ENCODE measurements at regions not wholly inside any gene's neighbourhood (a gene's known extent, or its start where the extent isn't known, plus 50 kb on each side); places are given as distances from the start of the nearest gene placed in this dataset.

- no peak for DNase-seq (ENCODE audit: low read depth, low spot score)
Measured at GRCh38 chr20:40393197-40394079, 295.6 kb downstream of the MAFB start.

- no peak for DNase-seq (ENCODE audit: low read depth, low spot score)
Measured at GRCh38 chr20:40390654-40391053, 298.4 kb downstream of the MAFB start.

DNA sequence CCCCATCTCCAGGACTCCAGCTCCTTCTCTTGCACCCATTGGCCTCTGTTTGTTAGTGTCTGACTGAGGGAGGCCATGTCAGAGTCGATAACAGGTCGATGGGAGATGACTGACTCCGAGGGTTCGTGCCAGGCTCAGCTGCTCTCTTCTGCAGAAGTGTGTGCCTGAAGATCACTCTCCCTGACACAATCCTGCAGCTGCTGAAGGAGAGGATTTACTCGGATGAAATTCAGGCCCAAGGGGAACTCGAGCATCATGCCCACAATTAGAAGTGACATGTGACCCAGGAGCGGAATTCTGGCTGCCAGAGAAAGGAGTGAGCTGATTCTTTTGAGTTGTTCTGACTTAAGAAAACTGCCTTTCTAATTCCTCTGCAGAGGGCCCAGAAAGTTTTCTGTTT is 318.2 kb downstream of the MAFB start:
- no peak for DNase-seq (ENCODE audit: low read depth, low spot score)

DNA sequence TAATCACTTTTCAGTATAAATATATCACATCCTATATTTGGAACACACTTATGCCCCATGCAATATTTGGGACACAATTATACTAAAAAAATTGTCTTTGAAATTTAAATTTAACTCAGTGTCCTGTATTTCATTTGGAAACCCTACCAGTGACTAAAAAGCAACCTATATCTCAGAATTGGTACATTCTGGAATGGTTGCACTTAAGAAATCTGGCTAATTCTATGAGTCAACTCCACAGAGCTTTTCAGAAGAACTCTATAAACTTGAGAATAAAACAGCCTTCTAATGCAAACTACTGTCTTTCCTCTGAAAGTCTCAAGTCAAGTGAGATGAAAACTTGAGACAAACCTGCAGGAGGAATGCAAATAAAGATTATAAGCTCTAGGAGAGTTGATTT is 320.2 kb downstream of the MAFB start:
- DNase-seq (ENCODE audit: low read depth, low spot score) = no peak

DNA sequence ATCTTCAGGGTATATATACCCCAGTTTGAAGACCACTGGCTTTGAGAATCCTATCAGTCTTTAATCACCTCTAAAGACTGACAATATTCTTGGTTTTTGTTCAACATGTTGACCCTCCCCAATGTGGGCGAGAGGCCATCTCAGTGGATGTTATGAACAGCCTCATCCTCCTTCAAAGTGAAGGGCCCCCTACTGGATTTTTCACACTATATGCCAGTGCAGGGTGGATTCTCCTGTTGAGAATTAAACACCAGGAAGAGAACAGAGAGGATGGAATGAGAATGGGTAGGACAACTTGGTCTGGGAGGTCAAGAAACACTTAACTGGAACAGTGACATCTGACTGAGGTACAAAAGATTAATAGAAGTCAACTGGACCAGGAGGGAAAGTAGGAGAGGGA is 327.1 kb downstream of the MAFB start:
- DNase-seq (ENCODE audit: low read depth, low spot score) = no peak

DNA sequence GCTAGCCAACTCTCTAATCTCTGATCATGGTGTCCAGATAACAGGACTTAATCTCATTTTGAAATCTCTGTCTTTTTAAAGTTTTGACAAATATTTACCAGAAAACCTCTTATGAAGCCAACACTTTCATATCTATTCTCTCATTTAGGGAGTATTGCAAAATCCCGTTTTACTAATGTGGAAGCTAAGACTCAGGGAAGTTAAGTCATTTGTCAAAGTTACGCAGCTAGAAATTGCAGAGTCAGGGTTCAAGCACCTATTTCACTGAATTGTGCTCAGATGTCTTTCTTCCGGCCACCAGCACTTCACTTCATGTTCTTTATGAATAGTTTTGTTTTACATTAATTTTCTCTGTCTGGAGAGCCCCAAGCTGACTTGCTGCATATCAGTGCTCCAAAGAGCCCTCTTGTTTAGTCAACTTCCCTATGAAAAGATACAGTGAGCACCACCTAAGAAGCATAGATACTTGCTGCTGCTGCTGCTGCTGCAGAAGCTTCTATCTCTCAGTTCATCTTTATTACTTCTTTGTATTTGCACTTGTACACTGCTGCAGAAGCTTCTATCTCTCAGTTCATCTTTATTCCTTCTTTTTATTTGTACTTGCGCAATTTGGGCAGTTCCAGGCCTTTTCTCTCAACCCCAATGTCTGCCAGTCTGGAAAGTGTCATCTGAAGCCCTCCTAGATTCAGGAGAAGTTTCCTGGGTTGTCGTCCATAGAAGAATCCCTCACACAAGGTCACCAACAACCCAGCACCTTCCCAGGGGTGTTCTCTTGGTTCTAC is 329.7 kb downstream of the MAFB start:
- no peak for DNase-seq (ENCODE audit: low read depth, low spot score)

- DNase-seq (ENCODE audit: low read depth, low spot score) = no peak
Measured at GRCh38 chr20:40354880-40355279, 334.2 kb downstream of the MAFB start.

- no peak for DNase-seq (ENCODE audit: low read depth, low spot score)
Measured at GRCh38 chr20:40343390-40343789, 345.6 kb downstream of the MAFB start.

- DNase-seq (ENCODE audit: low read depth, low spot score) = no peak
Measured at GRCh38 chr20:40341561-40341960, 347.5 kb downstream of the MAFB start.

DNA sequence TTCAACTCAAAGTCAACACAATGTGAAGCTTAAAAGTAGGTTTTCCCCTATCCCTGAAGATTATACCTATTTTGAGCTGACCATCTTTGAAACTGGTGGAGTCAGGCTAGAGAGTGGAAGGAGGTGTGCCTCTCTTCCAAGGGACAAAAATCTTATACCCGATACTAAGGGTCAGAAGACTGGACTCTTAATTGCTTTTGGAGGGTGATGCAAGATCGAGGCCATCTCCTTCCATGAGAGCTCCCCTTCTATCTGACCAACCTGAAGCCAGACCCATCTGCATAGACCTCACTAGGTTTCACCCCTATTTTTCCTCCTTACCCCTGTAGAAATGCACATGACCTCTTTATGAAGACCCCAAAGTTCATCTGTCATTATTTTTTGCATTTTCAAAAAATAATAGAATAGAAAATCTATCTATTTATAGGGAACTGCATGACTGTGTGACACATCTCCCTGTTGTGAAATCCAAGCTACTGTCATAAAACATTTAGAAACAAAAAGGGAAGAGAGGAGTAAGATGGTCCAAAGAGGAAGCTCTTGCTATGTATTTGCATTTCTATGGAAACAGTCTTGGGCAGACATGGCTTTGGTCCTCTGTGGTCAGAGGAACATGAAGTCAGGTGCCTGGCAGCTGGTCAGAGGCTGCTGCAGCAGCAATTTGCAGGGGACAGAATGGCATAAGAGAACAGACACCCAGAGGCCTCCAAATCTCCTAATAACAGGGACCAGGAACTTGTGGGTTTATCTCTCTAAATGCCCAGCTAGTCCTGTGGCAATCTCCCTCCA is 349.2 kb downstream of the MAFB start:
- DNase-seq (ENCODE audit: low read depth, low spot score) = no peak

DNA sequence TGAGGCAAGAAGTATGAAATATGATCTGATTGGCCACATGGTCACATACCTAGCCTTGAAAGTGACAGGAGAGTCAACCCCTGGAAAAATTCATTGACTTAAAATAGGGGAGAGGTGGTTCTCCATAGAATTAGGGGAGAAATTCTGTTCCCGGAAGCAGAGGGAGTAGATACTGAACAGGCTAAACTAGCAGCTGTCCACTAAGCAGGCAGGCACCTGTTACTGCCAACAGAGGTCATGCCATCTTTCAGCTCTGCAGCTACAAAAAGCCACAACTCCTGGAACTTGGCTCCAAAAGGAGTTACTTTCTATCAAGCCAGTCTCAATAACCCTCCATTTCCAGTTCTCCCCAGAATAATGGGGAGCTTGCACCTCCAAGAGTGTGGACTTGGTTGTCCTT is 352.5 kb downstream of the MAFB start:
- DNase-seq (ENCODE audit: low read depth, low spot score) = no peak

DNA sequence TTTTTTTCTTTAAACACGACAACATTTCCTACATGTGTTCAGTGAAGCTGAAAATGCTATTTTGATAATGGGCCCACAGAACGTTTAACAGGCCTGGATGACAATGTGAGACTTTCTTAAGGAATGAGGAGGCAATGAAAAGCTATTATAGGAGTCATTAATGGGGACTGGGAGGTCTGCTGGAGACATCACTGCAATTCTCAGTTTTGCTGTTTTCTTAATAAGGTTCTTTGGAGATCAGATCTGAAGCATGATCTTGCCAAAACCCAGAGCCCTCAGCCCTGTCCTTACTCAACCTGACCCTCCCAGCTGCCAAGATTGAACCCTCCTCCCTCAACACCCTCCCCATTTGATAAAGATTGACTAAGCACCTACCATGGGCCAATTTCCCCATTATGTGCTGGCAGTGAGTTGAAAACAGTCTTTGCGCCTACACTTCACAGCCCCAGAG is 353.1 kb downstream of the MAFB start:
- DNase-seq (ENCODE audit: low read depth, low spot score) = no peak

- no peak for DNase-seq (ENCODE audit: low read depth, low spot score)
Measured at GRCh38 chr20:40335437-40335836, 353.6 kb downstream of the MAFB start.

- DNase-seq (ENCODE audit: low read depth, low spot score) = no peak
Measured at GRCh38 chr20:40333591-40333990, 355.4 kb downstream of the MAFB start.

- DNase-seq (ENCODE audit: low read depth, low spot score) = no peak
Measured at GRCh38 chr20:40331807-40332560, 357.1 kb downstream of the MAFB start.

GRCh38 chr20:40331249-40331648 is 357.8 kb downstream of the MAFB start:
- DNase-seq (ENCODE audit: low read depth, low spot score) = no peak

DNA sequence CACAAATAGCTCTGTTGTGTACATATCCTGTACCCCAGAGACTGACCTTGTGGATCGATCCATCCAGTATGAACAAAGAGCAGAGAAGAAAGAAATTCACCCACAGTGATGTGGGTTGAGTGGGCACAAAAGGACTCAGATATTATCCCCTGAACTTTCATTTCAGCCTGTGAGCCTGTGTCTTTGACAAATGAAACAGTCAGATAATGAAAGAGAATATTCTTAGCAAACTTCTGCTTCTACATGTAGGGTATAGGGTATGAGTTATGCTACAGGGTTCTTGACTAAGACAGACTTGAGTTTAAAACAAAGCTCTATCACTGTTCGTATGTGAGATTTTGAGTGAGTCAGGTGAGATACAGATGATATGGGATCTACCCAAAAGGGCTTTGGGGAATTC is 359.7 kb downstream of the MAFB start:
- no peak for DNase-seq (ENCODE audit: low read depth, low spot score)

GRCh38 chr20:40326784-40327183 is 362.3 kb downstream of the MAFB start:
- DNase-seq (ENCODE audit: low read depth, low spot score) = no peak

DNA sequence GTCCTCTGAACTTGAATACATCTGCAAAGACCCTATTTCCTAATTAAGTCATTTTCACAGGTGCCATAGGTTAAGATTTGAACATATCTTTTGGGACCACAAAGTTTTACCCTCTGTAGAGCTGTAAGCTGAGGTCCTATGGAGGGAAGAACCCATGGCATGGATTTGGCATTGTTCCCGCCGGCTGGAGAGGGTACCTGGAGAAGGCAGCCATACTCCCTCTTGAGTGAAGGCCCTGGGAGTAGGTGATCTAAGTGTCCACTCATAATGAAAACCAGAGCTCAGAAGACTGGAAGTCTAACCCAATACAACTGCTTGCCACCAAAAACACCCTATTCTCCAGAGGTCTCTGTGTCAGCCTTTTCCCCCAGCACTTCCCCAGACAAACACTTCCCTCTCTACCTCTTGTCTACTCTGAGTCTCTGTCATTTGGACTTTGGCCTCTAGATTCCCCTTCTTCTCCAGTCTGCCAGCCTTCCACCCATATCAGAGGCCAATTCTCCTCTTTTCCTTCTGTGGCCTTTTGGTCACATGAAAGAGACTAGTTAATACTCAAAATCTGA is 363.9 kb downstream of the MAFB start:
- no peak for DNase-seq (ENCODE audit: low read depth, low spot score)

DNA sequence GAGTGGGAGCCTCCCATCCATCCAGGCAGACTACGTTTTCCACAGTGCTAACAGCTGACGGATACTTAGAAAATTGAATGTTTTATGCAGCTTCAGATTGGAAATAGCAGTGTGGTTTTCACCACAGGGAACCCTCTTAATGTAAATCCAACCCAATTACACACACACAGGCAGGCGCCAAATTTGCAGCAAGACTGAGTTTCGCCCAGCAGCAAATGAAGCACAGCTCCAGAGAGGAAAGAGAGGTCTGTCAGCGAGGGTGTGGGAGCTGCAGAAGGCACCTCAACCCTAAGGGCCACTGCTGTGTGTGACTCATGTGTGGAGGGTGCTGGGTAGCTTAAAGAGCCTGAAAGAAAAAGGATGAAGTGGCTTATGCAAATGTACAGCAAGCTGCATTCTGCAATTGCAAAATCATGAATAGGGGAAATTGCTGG is 365.7 kb downstream of the MAFB start:
- no peak for DNase-seq (ENCODE audit: low read depth, low spot score)

- DNase-seq (ENCODE audit: low read depth, low spot score) = no peak
Measured at GRCh38 chr20:40322941-40323340, 366.1 kb downstream of the MAFB start.
